DND-41 (cell line): ENCODE measurements at regions not wholly inside any gene's neighbourhood (a gene's known extent, or its start where the extent isn't known, plus 50 kb on each side); places are given as distances from the start of the nearest gene placed in this dataset.
"Not testable (repeated sequence)": the region's sequence is repeated elsewhere in the genome, so short reads cannot be mapped to it uniquely, and the experiment has no call there.

Experiments used
- ATAC-seq: fragments of 200-7000 bp; cut with Tn5 transposase; 3 replicates; pipeline ENCODE4 v1.9.1; 2021; ENCODE audit warnings: low read depth; ENCODE audit not compliant: insufficient read depth
- DNase-seq: peaks from one replicate; pipeline ENCODE4 v3.0.0-alpha.2; 2020
- H2AFZ ChIP-seq: 2 replicates; pipeline ENCODE4 v1.6.0; 2012; ENCODE audit warnings: low read depth, low read length
- H3K27ac ChIP-seq: 2 replicates; pipeline ENCODE4 v1.5.1; 2012; ENCODE audit warnings: low read length, inconsistent platforms
- H3K27me3 ChIP-seq: fragments of 200-600 bp; sonication (generic); 2 replicates; pipeline ENCODE4 v1.6.0; 2012; ENCODE audit warnings: low read length, mild to moderate bottlenecking, inconsistent platforms; ENCODE audit not compliant: insufficient read depth, poor library complexity
- H3K36me3 ChIP-seq: 2 replicates; pipeline ENCODE4 v1.5.1; 2012; ENCODE audit warnings: low read length, inconsistent platforms; ENCODE audit not compliant: insufficient read depth
- H3K4me1 ChIP-seq: 2 replicates; pipeline ENCODE4 v1.5.1; 2012; ENCODE audit warnings: mild to moderate bottlenecking, low read length; ENCODE audit not compliant: insufficient read depth
- H3K4me2 ChIP-seq: 2 replicates; pipeline ENCODE4 v1.6.0; 2012; ENCODE audit warnings: mild to moderate bottlenecking, moderate library complexity, low read length, inconsistent platforms; ENCODE audit not compliant: insufficient read depth
- H3K4me3 ChIP-seq, 2 experiments: fragments of 200-600 bp in 1 of 2; shearing (Covaris generic) in 1 of 2; 2 replicates each; pipeline ENCODE4 v1.5.1; 2012 to 2016; ENCODE audit warnings: inconsistent platforms in 2 of 2, low read length in 2 of 2, mild to moderate bottlenecking in 2 of 2, low read depth in 1 of 2, moderate library complexity in 1 of 2
- H3K79me2 ChIP-seq: 2 replicates; pipeline ENCODE4 v1.6.0; 2012; ENCODE audit warnings: low read length, inconsistent platforms; ENCODE audit not compliant: insufficient read depth
- H3K9ac ChIP-seq: 2 replicates; pipeline ENCODE4 v1.6.0; 2012; ENCODE audit warnings: low read depth, mild to moderate bottlenecking, inconsistent platforms, low read length, moderate library complexity
- H3K9me3 ChIP-seq: 2 replicates; pipeline ENCODE4 v1.5.1; 2012; ENCODE audit warnings: low read length, moderate library complexity, mild to moderate bottlenecking, inconsistent platforms; ENCODE audit not compliant: insufficient read depth, severe bottlenecking
- H4K20me1 ChIP-seq: 2 replicates; pipeline ENCODE4 v1.6.0; 2012; ENCODE audit warnings: low read length; ENCODE audit not compliant: insufficient read depth

GRCh38 chr11:49277951-49278350 is 69.5 kb upstream of the FOLH1 start:
- DNase-seq, H4K20me1 ChIP-seq, H3K4me1 ChIP-seq, H3K9ac ChIP-seq, ATAC-seq, H3K27ac ChIP-seq, H3K27me3 ChIP-seq, H3K9me3 ChIP-seq, H3K36me3 ChIP-seq, H2AFZ ChIP-seq, H3K4me3 ChIP-seq, H3K79me2 ChIP-seq, H3K4me2 ChIP-seq: not testable (repeated sequence)
